NOMO-1 (cell line): ENCODE measurements at regions not wholly inside any gene's neighbourhood (a gene's known extent, or its start where the extent isn't known, plus 50 kb on each side); places are given as distances from the start of the nearest gene placed in this dataset.
"Not testable (repeated sequence)": the region's sequence is repeated elsewhere in the genome, so short reads cannot be mapped to it uniquely, and the experiment has no call there.

ENCODE experiments used
- DNase-seq, 2 experiments: peaks; one replicate each; lab custom pipeline; 2025; ENCODE audit not compliant: unreplicated experiment in 2 of 2; lab: John Stamatoyannopoulos, UW

DNA sequence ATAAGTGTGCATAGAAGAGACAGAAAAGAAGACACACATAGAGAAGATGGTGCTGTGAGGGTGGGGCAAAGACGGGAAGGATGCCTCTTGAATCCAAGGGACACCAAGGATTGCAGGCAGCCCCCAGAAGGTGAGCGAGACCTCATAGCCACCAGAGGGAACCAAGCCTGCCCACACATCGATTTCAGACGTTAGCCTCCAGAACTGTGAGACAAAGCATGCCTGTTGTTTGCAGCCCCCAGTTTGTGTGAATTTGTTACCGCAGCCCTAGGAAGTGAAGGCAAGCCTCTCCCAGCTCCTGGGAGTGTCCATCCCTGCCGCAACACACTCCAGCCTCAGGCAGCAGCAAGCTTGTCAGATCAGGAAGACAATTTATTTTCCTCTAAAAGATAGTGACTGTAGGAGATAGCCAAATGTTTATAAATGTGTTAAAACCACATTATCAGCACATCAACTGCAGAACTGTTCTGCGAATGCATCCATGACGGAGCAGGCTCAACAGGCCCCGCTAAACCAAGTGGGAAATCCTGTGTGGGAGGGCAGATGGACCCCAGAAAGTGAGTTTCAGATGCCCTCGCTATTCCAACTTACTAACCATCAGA is 543.3 kb downstream of the MATN1 start:
- no peak for DNase-seq

DNA sequence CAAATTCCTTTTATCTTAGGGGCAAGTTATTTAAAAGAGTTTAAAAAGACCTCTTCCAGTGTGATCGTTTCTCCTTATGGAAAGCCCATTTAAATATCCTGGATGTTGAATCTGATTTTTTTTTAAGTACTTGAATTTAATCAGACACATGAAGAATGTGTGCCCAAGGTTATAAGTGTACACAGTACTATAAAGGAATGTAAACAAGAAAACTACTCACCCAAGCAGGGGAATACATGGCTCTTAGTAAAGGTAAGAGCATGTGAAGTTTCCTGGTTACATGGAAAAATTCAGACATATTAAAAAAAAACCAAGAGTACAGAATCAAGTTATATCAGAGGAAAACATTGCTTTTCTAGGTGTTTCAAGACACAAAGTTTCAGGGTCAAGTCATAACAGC is 546.9 kb downstream of the MATN1 start:
- DNase-seq, result no peak

DNA sequence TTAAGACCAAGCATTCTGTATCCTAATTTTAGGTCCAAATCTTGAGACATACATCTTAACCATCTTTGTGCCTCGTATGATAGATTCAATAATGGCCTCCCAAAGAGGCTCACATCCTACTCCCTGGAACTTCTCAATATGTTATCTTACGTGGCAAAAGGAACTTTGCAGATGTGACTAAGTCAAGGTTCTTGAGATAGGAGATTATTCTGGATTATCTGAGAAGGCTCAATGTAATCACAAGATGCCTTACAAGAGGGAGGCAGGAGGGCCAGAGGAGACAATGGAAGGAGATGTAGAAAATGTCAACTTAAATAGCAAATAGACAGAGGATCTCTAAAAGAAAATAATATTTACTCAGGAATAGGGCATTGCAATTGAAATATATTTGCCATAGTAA is 548.9 kb downstream of the MATN1 start:
- DNase-seq, result no peak

DNA sequence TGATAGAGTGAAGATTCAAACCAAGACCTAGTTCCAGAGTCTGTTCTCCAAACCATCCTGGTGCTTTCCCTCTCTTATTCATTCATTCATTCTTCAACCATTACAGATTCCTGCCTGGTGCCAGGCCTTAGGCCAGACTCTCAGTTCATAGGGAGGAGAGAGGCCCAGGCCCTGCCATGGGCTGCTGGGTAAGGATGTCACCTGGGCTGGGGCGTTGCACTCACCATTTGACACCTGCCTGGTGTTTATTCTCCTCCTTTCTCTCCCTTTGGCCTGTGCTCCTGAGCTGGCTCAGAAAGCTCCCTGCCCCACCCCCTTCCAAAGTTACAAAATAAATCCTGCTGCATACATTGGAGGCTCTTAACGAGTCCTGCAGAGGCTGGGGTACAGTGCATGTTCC is 549.8 kb downstream of the MATN1 start:
- DNase-seq, result no peak

DNA sequence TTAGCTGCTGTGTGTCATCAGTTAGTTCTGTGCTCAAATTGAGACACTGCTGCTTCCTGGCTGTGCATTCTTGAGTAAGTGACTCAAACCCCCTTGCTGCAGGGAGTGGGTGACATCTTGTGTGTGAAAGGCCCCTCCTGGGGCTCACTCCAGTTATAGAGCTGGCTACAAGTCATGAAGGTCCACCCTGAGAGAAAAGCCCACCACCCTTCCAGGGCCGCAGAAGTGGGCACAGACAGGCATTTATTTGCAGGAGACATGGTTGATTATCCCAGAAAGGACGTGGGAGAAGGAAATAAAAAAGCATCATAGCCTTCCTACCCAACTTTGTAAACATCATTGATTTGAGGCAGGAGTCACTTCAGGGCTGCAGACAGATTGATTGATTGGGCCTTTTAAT is 550.6 kb downstream of the MATN1 start:
- DNase-seq, result no peak

DNA sequence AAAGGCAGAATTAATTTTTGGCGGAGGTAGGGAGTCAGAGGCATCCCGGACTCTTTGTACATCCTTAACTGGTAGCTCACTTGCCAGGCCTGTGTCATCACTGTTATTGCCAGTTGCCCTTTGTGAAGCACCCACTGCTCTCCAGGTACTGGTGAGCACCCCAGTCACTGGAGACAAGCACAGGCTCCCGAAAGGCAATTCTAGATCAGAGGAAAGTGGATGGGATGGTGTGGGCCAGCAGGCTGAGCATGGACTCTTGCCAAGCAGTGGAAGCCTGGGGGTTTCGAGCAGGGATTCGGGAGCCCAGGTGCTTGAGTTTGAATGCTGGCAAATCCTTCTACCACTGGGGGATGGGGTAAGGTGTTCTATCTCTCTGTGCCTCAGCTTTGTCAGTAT is 551.1 kb downstream of the MATN1 start:
- DNase-seq, result no peak

DNA sequence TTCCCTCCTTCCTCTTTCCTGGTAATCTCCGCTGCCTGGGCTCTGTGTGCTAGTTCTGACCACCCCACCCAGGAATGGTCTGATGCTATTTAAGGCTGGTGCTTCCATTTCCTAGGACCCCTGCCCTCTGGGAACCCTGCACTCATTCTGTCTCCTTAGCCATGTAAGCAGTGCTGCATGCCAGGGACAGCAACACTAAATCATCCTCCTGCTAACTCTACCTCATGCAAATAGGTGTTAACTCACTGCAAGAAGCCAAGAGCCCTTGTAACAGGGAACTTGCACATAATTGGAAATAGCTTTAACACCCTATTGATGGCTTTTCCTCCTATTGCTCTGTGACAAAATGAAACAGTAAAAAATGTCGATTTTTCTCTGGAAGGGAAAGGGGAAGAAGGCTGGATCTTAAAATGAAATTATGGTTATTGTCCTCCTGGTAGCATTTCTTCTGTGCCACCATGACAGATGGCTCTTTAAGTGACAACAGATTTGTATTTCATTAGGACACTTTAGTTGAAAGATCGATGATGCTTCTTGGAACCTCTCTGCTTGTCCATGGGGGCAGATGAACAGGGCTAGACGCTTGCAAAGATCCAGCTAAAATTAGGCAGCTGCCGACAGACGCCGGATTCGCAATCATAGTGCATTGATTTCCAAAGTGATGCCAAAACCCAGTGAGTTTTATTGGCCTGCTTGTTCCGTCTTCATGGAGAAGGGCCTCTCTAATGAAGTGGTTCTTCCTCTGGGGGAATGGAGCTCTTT is 551.7 kb downstream of the MATN1 start:
- no peak for DNase-seq

DNA sequence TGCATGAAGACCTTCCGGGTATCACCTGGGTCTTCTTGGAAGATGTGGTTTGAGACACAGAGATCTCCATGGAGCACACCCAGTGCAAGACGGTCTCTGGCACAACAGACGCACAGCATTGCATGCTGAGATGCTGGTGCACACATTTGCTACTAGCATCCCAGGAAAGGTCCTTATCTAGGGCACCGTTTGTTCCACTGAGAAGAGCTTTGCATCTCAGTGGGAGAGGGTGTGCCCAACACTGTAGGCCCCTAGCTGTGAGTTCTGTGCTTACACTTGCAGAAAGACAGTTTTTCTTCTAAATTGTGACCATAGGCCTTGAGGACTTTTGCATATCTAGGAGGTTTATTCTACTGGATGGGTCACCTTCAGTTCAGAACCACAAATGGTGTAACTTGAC is 554.1 kb downstream of the MATN1 start:
- no peak for DNase-seq

DNA sequence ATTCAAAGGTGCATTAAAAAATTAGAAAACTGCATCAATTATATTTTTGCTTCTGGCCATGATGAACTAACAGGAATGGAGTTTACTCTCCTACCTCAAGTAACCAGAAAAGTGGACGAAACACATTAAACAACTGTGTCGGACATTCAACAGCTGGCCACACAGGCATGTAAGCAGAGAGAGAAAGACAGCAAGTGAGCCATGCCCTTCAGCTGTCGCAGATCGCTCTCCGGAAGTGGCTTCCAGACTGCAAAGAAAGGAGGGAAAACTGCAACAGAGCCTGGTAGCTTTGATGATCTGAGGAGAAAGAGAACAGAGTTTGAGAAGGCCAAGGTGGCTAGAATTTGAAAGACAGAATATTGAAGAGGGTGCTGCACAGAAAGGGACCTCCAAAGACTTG is 557.2 kb downstream of the MATN1 start:
- no peak for DNase-seq

DNA sequence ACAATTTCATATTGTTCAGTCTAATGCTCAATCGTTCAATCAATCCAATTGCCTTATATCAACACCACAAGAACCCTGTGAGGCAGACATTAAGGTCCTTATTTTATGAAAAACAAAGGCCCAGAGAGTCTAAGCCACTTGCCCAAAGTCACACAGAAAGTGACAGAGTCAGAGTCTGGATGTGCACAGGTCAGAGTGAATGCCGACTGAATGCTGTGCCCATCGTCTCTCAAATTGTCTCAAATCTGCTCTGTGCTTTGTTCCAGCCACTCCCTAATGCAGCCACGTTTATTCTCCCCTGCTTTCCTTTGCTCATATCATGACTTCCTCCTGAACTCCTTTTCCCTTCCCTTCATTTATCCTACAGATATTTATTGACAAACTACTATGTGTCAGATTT is 558.3 kb downstream of the MATN1 start:
- no peak for DNase-seq

DNA sequence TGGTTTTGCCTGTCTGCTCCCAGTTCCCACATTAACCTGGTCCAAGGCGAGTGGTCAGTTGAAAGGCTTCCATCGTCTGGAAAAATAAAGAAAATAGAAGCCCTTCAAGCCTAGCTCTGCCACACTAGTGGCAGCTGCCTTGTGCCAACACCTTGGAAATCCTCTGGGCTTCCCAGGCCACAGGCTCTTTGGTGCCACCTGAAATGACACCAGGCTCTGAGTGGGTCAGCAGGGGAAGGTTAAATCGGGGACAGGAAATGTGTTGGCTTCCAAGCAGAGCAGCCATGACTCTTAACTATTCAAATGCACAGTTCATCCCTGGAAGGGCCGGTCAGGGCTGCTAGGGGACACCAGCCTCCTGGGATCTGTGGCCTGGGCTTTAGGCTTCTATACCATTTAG is 558.7 kb downstream of the MATN1 start:
- no peak for DNase-seq

DNA sequence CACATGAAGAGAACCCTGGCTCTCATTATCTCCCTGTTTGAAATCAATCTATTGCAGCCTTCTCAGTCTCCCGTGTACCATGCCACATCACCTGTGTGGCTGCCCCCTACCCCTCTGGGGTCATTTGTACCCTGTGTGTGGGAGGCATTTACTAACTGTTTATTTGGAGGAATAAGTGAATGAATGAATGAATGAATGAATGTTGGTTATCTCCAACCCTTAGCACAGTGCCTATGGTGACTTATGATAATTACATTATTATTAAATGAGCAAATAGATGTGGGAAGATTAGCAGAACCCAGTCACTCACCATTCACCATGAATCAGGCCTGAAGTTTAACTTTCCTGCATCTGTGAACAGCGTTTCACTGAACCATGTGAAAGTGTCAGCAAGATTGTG is 560.8 kb downstream of the MATN1 start:
- DNase-seq, result no peak

DNA sequence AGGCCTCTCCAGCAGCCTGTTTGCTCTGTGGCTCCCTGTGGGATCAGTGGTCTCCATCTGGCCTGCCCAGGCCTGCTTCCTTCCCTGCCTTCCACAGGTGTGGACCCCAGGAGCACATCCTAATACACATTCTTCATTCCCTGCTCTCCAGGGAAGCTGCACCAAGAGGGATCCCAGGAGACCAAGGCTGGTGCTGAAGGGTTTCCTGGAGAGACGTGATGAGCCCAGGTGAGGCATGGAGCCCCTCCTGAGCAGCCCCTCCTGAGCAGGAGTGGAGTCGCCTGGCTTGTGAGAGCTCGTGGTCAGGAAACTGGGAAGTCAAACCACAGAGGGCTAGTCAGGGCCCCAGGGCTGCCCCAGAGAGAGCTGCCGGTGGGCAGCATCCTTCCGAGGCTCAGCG is 561.4 kb downstream of the MATN1 start:
- DNase-seq, result no peak

DNA sequence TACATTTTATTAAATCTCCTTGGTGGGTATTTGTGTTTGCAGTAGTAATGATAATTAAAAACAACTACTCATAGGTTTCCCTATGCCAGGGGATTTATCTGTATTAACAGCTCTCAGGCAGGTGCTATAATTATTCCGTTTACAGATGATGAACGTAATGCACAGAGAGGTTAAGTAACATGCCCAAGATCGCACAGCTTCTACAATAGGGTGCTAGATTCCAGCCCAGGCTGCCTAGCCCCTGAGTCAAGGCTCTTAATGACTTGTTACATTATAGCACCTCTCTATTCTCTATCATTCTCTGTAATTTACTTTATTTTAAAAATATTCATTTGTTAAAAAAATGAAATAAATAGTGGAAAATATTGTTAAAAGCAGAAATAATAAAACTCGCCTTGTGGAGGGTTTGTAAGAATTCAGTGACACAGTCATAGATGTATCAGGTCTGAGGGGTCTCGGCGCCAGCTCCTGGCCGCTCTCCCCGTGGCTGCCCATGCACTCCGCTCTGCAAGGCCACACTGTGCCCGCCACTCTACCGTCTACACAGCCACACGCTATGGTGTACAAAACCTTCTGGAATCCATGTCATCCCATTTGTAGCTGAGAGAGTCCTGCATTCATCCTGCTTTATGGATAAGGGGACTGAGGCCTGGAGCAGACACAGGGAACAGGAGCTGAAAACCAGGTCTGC is 562.2 kb downstream of the MATN1 start:
- no peak for DNase-seq

DNA sequence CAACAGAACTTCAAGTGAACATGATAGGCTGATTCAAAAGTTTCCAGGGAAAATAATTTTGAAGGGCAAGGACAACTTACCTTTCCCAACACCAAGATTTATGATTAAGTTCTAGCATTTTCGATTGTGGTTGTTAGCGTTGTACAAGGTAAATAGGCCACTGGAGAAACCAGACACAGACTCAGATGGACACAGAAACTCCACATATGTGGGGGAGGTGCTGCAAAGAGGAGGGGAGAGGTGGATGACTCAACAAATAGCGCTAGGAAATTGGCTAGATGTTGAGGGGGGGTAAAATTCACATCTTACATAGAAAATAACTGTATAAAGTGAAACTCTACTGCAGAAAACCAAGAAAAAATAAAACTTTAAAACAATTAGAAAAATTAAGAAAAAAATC is 564.4 kb downstream of the MATN1 start:
- no peak for DNase-seq

DNA sequence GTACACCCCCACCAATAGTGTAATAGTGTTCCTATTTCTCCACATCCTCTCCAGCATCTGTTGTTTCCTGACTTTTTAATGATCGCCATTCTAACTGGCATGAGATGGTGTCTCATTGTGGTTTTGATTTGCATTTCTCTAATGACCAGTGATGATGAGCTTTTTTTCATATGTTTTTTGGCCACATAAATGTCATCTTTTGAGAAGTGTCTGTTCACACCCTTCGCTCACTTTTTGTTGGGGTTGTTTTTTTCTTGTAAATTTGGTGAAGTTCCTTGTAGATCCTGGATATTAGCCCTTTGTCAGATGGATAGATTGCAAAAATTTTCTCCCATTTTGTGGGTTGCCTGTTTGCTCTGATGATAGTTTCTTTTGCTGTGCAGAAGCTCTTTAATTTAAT is 567.7 kb downstream of the MATN1 start:
- not testable (repeated sequence) for DNase-seq

DNA sequence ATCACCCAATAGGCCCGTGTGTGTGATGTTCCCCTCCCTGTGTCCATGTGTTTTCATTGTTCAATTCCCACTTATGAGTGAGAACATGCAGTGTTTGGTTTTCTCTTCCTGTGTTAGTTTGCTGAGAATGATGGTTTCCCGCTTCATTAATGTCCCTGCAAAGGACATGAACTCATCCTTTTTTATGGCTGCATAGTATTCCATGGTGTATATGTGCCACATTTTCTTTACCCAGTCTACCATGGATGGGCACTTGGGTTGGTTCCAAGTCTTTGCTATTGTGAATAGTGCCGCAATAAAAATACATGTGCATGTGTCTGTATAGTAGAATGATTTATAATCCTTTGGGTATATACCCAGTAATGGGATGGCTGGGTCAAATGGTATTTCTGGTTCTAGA is 568.1 kb downstream of the MATN1 start:
- DNase-seq, result not testable (repeated sequence)

DNA sequence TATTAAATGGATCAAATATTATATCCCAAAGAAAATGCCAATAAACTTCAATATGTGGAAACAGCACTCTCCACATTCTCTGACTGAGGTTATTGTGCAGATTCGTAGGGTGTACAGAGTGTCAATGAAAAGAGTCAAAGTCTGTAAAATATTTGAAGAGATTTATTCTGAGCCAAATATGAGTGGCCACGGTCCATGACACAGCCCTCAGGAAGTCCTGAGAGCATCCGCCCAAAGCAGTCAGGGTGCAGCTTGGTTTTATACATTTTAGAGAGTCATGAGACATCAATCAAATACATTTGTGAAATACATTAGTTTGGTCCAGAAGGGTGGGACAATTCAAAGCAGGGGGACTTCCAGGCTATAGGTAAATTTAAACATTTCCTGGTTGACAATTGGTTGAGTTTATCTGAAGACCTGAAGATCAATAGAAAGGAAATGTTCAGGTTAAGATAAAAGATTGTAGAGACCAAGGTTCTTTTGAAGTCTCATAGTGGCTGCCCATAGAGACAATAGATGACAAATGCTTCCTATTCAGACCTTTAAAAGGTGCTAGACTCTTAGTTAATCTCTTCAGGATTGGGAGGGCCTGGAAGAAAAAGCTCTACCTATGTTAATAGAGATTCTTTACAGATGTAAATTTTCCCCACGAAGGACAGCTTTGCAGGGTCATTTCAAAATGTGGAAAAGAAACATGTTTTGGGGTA is 569.5 kb downstream of the MATN1 start:
- no peak for DNase-seq

DNA sequence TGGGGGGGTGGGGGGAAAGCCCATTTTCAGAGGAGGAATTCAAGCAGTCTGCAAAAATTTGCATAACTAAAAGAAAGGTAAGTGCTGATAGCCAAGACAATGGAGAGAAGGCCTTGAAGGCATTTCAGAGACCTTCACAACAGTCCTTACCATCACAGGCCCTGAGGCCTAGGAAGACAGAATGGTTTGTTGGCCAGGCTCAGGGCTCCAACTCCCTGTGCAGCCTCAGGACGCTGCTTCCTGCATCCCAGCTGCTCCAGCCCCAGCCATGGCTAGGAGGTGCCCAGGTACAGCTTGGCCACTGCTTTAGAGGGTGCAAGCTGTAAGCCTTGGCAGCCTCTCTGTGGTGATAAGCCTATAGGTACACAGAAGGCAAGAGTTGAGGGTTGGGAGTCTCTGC is 571.6 kb downstream of the MATN1 start:
- DNase-seq, result no peak

DNA sequence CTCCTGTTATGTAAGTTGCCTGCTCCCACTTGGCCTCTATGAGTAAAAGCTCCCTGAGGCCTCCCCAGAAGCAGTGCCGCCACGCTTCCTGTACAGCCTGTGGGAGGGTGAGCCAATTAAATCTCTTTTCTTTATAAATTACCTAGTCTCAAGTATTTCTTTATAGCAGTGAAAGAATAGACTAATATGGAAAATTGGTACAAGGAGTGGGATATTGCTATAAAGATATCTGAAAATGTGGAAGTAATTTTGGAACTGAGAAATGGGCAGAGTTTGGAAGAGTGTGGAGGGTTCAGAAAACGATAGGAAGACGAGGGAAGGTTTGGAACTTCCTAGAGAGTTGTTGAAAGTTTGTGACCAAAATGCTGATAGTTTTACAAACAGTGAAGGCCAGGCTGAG is 572.3 kb downstream of the MATN1 start:
- DNase-seq, result no peak

DNA sequence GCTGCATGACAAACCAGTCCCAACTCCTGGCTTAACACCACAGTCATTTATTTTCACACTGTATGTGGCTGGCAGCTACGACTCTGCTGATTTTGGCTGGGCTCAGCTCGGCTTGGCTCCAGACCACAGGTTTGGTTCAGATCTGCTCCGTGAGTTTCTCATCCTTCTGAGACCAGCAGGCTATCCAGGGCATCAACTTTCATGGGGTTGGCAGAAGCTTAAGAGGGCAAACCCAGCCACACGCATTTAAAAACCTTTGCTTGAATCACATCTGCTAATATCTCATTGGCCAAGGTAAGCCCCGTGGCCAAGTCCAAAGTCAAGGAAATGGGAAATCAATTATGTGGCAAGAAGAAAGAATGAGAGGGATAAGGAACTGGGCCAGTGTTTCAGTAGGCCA is 574.2 kb downstream of the MATN1 start:
- DNase-seq, result no peak

DNA sequence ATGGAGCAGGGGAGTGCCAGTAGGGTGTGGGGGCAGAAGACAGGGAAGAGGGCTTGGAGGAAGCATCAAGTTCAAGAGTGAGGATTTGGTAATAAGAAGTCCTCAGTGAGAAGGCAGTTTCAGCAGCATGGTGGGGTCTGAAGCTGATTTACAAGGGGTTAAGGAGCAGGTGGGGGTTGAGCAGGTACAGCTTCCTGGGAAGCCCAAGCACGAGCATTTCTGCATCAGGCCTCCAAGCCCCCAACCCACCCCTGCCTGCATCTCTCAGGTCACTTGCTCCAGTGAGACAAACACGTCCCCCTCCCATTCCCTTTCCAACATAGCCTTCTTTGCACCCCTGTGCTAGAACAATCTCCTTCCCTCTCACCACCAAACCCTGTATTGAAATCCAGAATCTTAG is 574.7 kb downstream of the MATN1 start:
- DNase-seq, result no peak
